Liver (tissue), 8 donors: ENCODE measurements at regions not wholly inside any gene's neighbourhood (a gene's known extent, or its start where the extent isn't known, plus 50 kb on each side); places are given as distances from the start of the nearest gene placed in this dataset.

Experiments
- DNase-seq: peaks from one replicate; pipeline ENCODE4 v3.0.0-alpha.2; 2017; ENCODE audit warnings: low spot score
- H3K27ac ChIP-seq, 2 donors: one replicate each; pipeline ENCODE4 v1.7.0; 2013; ENCODE audit warnings: inconsistent platforms in 2 of 2, low read length in 2 of 2, control low read depth in 1 of 2, low read depth in 1 of 2, mild to moderate bottlenecking in 1 of 2
- H3K27me3 ChIP-seq, 4 donors: one replicate each; pipeline versions ENCODE4 v1.6.1 to v1.7.0; 2013; ENCODE audit warnings: low read length in 3 of 4, inconsistent platforms in 1 of 4, mild to moderate bottlenecking in 1 of 4, moderate library complexity in 1 of 4; ENCODE audit not compliant: control insufficient read depth in 4 of 4, insufficient read depth in 4 of 4
- H3K36me3 ChIP-seq, 4 donors: one replicate each; pipeline versions ENCODE4 v1.6.1 to v1.7.0; 2013; ENCODE audit warnings: low read length in 3 of 4, mild to moderate bottlenecking in 3 of 4, low read depth in 1 of 4, moderate library complexity in 1 of 4; ENCODE audit not compliant: control insufficient read depth in 4 of 4, insufficient read depth in 3 of 4
- H3K4me1 ChIP-seq, 4 donors: one replicate each; pipeline versions ENCODE4 v1.6.1 to v1.7.0; 2013; ENCODE audit warnings: low read length in 3 of 4, mild to moderate bottlenecking in 3 of 4, moderate library complexity in 1 of 4; ENCODE audit not compliant: control insufficient read depth in 4 of 4, insufficient read depth in 4 of 4
- H3K4me3 ChIP-seq, 3 donors: one replicate each; pipeline versions ENCODE4 v1.6.1 to v1.7.0; 2013; ENCODE audit warnings: low read length in 3 of 3, control low read depth in 1 of 3, low read depth in 1 of 3, mild to moderate bottlenecking in 1 of 3
- H3K9ac ChIP-seq, 2 donors: one replicate each; pipeline ENCODE4 v1.7.0; 2013; ENCODE audit warnings: low read length in 2 of 2, mild to moderate bottlenecking in 2 of 2, moderate library complexity in 2 of 2, control low read depth in 1 of 2, low read depth in 1 of 2
- H3K9me3 ChIP-seq, 4 donors: one replicate each; pipeline versions ENCODE4 v1.6.1 to v1.7.0; 2013; ENCODE audit warnings: low read length in 3 of 4; ENCODE audit not compliant: control insufficient read depth in 4 of 4
- ATF3 ChIP-seq: IDR thresholded peaks from 2 replicates; pipeline ENCODE4 v1.6.1; 2016; ENCODE audit warnings: antibody characterized with exemption
- CTCF ChIP-seq: fragments of 150-350 bp; IDR thresholded peaks from 2 replicates; pipeline ENCODE4 v1.5.1; 2017; ENCODE audit warnings: improper control_type of control experiment, low read depth, low read length; ENCODE audit not compliant: missing input control
- FOXA2 ChIP-seq: IDR thresholded peaks from 2 replicates; pipeline ENCODE4 v1.6.1; 2016; ENCODE audit warnings: antibody characterized with exemption
- GABPA ChIP-seq, 2 donors: IDR thresholded peaks in 1 of 2; conservative IDR thresholded peaks in 1 of 2; 2 replicates each; pipeline ENCODE4 v1.6.1; 2016; ENCODE audit warnings: antibody characterized with exemption in 2 of 2, mild to moderate bottlenecking in 1 of 2, moderate library complexity in 1 of 2
- HNF4A ChIP-seq, 2 donors: conservative IDR thresholded peaks; 2 replicates each; pipeline ENCODE4 v1.6.1; 2016; ENCODE audit warnings: antibody characterized with exemption in 2 of 2, mild to moderate bottlenecking in 2 of 2
- HNF4G ChIP-seq: IDR thresholded peaks from 2 replicates; pipeline ENCODE4 v1.6.1; 2016; ENCODE audit warnings: antibody characterized with exemption
- JUND ChIP-seq, 2 donors: IDR thresholded peaks; 2 replicates each; pipeline ENCODE4 v1.6.1; 2016; ENCODE audit warnings: antibody characterized with exemption in 2 of 2
- MAX ChIP-seq: IDR thresholded peaks from 2 replicates; pipeline ENCODE4 v1.6.1; 2016; ENCODE audit warnings: antibody characterized with exemption
- NR2F2 ChIP-seq: IDR thresholded peaks from 2 replicates; pipeline ENCODE4 v1.6.1; 2016; ENCODE audit warnings: antibody characterized with exemption
- RXRA ChIP-seq, 2 donors: IDR thresholded peaks; 2 replicates each; pipeline ENCODE4 v1.6.1; 2017 to 2018; ENCODE audit warnings: antibody characterized with exemption in 2 of 2, mild to moderate bottlenecking in 1 of 2
- SP1 ChIP-seq: IDR thresholded peaks from 2 replicates; pipeline ENCODE4 v1.6.1; 2018; ENCODE audit warnings: antibody characterized with exemption, mild to moderate bottlenecking
- YY1 ChIP-seq: IDR thresholded peaks from 2 replicates; pipeline ENCODE4 v1.6.1; 2016; ENCODE audit warnings: antibody characterized with exemption, mild to moderate bottlenecking
- WGBS: extraction: QIAGEN DNeasy Blood & Tissue Kit; methylation state at CpG from one replicate; pipeline ENCODE4 v1.1.7; 2013; 5-methylcytosine and 5-hydroxymethylcytosine counted together
- TF ChIP-seq, protein P1 (sequence below): IDR thresholded peaks from 2 replicates; pipeline ENCODE4 v1.6.1; 2016; ENCODE audit warnings: antibody characterized with exemption
- donor health status: healthy.
- donor health status: healthy.
- donor health status: healthy.
- donor health status: healthy.
- donor health status: healthy.

DNA sequence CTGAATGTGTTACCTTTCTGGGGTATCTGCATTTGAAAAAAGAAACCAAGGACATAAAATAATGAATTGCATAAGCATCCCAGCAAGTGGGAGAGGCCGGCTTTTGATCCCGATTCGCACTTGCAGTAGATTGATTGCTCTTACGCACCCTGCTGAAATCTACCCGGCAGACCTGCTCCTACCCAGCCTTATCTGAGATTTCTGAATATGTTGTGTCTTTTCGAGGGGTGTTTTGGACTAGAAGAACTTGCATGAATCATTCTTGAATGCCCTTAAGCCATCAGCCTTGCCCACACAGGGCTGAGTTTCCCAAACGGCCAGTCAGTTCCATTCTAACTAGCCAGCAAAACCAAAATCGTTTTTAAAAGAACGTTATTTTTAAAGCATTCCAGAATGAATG, 174.4 kb upstream of the BCOR start:
- DNase-seq: no peak
- no peak overlapping the region for H3K9ac ChIP-seq
- no peak overlapping the region for H3K4me3 ChIP-seq
- H3K36me3 ChIP-seq: no peaks in the 10 kb centered on the region
- TF ChIP-seq, protein P1, sequence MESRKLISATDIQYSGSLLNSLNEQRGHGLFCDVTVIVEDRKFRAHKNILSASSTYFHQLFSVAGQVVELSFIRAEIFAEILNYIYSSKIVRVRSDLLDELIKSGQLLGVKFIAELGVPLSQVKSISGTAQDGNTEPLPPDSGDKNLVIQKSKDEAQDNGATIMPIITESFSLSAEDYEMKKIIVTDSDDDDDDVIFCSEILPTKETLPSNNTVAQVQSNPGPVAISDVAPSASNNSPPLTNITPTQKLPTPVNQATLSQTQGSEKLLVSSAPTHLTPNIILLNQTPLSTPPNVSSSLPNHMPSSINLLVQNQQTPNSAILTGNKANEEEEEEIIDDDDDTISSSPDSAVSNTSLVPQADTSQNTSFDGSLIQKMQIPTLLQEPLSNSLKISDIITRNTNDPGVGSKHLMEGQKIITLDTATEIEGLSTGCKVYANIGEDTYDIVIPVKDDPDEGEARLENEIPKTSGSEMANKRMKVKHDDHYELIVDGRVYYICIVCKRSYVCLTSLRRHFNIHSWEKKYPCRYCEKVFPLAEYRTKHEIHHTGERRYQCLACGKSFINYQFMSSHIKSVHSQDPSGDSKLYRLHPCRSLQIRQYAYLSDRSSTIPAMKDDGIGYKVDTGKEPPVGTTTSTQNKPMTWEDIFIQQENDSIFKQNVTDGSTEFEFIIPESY: no peak
- TF ChIP-seq HNF4A (conservative IDR thresholded peaks at IDR 0.05) (no peak), FOXA2 (no peak), JUND (IDR thresholded peaks at IDR 0.05) (no peak)
- no peaks in the 10 kb centered on the region for H3K27me3 ChIP-seq
- no peak overlapping the region for H3K27ac ChIP-seq
- WGBS: 87% methylated on average over 9 of the region's 9 CpGs
- peaks cover 0 to 6% (median 2%) of the 10 kb centered on the region in 4 donors for H3K4me1 ChIP-seq
- peaks cover 0 to 12% (median 0%) of the 10 kb centered on the region in 4 donors for H3K9me3 ChIP-seq

- Histone ChIP-seq H3K27me3 (no peaks in the 10 kb centered on the region), H3K9me3 (no peaks in the 10 kb centered on the region), H3K4me3 (no peak overlapping the region), H3K4me1 (peaks cover 0 to 16% (median 7%) of the 10 kb centered on the region in 4 donors), H3K9ac (no peak overlapping the region), H3K36me3 (no peaks in the 10 kb centered on the region), H3K27ac (no peak overlapping the region)
- DNase-seq: no peak
- TF ChIP-seq, protein P1: no peak
- no peak for TF ChIP-seq MAX
- TF ChIP-seq HNF4G: no peak
- TF ChIP-seq YY1: no peak
- no peak for TF ChIP-seq RXRA (IDR thresholded peaks at IDR 0.05)
- TF ChIP-seq ATF3: no peak
- TF ChIP-seq SP1: no peak
- TF ChIP-seq GABPA (IDR thresholded peaks at IDR 0.05 in 1 of 2, conservative IDR thresholded peaks at IDR 0.05 in 1 of 2): no peak
- no peak for TF ChIP-seq JUND (IDR thresholded peaks at IDR 0.05)
- WGBS: 86% methylated on average over 4 of the region's 4 CpGs
These were observed 170.4 kb upstream of the BCOR start for GRCh38 chrX:40268188-40268520.

- Histone ChIP-seq H3K27me3 (no peaks in the 10 kb centered on the region), H3K27ac (peak overlapping the region; percentile 63 to 74), H3K9me3 (no peaks in the 10 kb centered on the region), H3K36me3 (no peaks in the 10 kb centered on the region), H3K4me3 (peak overlapping the region in 2 of 3 donors; percentile 61 to 76), H3K9ac (no peak overlapping the region), H3K4me1 (peaks cover 0 to 16% (median 7%) of the 10 kb centered on the region in 4 donors)
- DNase-seq: no peak
- TF ChIP-seq HNF4G (no peak), NR2F2 (no peak), SP1 (no peak), JUND (IDR thresholded peaks at IDR 0.05) (no peak), CTCF (no peak), RXRA (IDR thresholded peaks at IDR 0.05) (no peak)
- WGBS: 35% methylated on average over 29 of the region's 29 CpGs
These were observed 169.8 kb upstream of the BCOR start for GRCh38 chrX:40267334-40268187.
